SK-N-MC (cell line): ENCODE measurements at regions not wholly inside any gene's neighbourhood (a gene's known extent, or its start where the extent isn't known, plus 50 kb on each side); places are given as distances from the start of the nearest gene placed in this dataset.

ENCODE experiments used
- EZH2 ChIP-seq: fragments of 200-600 bp; sonication (generic); IDR thresholded peaks from one replicate; pipeline ENCODE4 v1.6.1; 2017; ENCODE audit warnings: antibody characterized with exemption
- FOXP2 ChIP-seq: optimal IDR thresholded peaks from 2 replicates; pipeline ENCODE3; 2011; ENCODE audit warnings: mild to moderate bottlenecking, moderate library complexity; ENCODE audit not compliant: insufficient read depth; ENCODE audit errors: extremely low read length, control extremely low read depth
- POLR2AphosphoS5 ChIP-seq: IDR thresholded peaks from 2 replicates; pipeline ENCODE4 v1.6.1; 2012; ENCODE audit warnings: mild to moderate bottlenecking, low read depth, low read length, borderline replicate concordance

DNA sequence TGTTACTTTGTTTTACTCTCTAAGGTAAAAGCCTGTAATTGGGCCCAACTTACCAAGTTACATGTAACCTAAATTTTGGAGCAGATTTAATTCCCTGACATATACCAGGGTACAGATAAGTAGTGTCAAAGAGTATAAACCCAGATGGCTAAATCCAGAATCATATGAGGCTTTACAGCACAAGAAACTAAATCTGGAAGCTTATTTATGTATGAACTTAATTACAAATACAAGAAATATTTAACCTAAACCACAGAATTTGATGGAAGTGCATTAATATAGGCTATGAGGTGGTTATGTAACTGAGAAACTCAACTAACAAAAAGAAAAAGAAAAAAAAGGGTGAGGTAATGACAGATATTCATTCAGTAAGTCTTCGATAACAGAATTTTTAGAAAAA, 930.2 kb upstream of the ALCAM start:
- TF ChIP-seq POLR2AphosphoS5 (no peak), EZH2 (no peak), FOXP2 (no peak)
